Suppressor macrophage (primary cell): ENCODE measurements at regions not wholly inside any gene's neighbourhood (a gene's known extent, or its start where the extent isn't known, plus 50 kb on each side); places are given as distances from the start of the nearest gene placed in this dataset.
A peak's percentile ranks its signal among the peaks of the same experiment; 100 is the strongest.

Experiments
- DNase-seq, 4 experiments: peaks; one replicate each; pipeline ENCODE4 v3.0.0-alpha.2; 2020 to 2022

DNA sequence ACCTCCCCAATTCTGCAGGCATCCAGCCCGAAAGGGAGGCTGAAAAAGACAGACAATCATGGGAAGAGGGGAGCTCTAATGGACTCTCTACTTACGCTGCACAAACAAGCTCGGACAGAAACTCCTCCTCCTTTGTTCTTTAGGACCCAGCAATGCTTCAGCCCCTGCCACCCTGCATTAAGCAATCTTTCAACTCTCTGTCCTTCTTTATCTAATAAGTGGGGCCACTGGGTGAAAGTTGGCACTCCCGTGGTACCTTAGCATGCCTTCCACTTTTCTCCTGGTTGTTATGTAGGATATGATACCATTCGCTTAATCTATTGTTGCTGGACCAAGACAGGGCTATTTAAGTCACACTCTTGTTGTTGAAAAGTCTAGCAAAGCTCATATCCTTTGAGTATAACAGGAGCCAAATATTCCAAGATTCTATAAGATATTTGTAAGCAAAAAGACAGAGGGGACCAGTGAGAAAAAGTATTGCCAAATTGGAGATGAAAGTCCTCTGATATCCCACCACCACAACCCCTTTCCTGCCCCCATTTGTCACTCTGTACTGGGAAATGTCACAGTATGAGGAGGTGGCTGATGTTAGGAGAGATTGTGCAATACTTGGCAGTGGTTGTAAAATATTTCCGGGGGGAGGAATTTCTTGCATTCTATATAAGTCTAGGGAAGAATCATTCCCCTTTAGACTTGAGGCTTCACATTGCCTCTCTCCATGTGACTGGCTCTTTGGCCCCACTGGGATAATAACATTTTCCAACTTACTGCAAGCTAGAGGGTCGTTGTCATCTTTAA lies 137.3 kb upstream of the GJB5 start:
- peak in 3 of 4 experiments; percentile 31 to 61 (median 33) for DNase-seq

DNA sequence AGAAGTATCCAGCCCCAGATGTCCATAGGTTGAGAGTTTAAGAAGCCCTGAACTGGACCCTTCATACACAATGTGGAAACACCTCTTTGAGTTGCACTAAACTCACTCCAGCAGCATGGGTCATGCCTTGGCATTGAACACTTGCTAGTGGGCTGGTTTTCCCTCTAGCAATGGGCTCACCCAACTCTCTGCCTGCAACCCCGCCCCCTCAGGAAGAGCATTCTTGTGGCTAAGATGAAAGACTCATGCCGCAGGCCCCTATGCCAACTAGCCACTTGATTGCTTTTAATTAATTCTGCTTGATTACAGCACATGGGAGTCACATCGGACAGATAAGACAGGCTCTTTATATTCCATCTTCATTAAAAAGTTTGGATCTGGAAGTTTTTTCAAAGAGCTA lies 136.5 kb upstream of the GJB5 start:
- DNase-seq = no peak

GRCh38 chr1:34619256-34619655 lies 135.6 kb upstream of the GJB5 start:
- no peak for DNase-seq

DNA sequence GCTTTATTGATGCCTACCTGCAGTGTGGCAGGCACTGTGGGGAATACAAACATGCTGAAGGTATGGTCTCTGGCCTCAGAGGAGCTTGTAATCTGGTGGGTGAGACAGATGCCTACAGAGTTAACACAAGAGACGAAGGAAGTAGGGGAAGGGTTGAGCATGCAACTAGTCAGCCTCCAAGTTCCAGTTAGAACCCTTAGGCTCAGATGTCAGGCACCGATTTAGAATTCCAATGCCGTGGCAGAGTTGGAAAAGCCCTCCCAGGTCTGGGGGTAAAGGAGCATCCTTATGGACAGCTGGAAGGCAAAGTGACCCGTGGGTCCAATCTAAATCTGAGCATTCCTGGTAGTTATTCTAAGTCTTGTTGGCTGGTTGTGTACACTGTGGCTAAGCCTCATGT lies 132.9 kb upstream of the GJB5 start:
- DNase-seq = no peak

DNA sequence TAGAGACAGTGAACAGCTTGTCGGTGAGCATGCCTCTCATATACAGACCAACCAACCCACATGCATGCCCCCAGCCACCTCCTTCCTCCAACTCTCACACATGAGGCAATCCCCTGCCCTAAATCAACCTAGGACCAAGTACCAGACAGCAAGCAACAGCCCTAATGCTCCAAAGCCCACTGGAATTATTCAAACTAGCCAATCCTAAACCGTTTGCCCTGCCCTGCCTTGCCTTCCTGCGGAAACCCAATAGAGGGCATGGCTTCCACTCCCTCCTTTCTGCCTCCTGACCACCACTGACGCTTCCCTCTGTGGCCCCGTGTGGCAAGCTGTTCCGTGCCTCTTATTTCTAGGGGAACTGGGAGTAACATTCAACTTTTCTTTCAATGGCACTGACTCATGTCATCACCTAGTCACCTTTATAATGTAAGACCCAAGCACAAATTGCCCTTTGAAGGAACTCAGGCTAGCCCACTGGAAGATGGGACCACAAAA lies 129.3 kb upstream of the GJB5 start:
- DNase-seq = peak; percentile 3 to 61 (median 39)

DNA sequence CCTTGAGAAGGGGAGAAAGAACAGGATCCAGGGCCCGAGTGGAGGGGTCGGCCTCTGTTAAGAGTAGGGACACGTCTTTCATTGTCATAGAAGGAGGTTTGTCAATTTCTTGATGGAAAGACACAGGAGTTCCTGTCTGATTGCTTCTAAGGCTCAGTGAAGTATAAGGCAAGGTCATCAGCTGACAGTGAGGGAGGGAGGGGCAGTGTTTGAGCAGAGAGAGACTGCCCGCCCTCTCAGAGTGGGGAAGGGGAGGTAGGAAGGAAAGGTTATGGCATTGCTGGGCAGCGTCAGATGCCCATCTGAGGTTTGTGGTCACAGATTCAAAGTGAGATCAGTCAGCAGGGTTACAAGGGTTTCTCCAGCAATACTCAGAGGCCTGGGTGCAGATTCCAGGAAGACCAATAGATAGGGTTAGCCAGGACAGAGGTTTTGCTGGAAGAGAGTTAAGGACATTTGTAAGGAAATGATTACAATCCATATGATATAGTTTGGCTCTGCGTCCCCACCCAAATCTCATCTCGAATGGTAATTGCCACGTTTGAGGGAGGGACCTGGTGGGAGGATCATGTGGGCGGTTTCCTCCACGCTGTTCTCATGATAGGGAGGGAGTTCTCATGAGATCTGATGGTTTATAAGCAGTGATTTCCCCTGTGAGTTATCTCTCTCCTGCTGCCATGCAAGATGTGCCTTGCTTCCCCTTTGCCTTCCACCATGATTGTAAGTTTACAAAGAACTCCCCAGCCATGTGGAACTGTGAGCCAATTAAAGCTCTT lies 127.2 kb upstream of the GJB5 start:
- DNase-seq = peak in 1 of 4 experiments; percentile 9

- DNase-seq = no peak
These were observed 123.7 kb upstream of the GJB5 start for GRCh38 chr1:34631126-34631525.

DNA sequence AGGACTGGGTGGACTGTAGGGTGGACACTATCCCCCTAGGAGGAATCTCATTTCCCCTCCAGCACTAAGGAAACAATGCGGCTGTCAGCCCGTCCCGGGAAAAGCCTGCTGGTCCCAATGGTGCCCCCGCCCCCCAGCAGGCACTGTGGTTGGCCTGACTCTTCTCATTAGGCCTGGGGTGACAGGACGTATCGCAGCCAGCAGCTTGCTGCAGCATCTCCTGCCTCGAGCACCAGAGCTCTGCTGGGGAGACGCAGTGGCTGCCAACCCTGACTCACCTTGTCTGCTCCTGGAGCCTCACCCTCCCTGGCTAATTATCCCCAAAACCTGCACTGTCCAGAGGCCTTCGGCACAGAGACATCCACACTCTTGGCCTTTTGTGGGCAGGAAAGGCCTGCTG lies 115.1 kb upstream of the GJB5 start:
- DNase-seq = no peak

DNA sequence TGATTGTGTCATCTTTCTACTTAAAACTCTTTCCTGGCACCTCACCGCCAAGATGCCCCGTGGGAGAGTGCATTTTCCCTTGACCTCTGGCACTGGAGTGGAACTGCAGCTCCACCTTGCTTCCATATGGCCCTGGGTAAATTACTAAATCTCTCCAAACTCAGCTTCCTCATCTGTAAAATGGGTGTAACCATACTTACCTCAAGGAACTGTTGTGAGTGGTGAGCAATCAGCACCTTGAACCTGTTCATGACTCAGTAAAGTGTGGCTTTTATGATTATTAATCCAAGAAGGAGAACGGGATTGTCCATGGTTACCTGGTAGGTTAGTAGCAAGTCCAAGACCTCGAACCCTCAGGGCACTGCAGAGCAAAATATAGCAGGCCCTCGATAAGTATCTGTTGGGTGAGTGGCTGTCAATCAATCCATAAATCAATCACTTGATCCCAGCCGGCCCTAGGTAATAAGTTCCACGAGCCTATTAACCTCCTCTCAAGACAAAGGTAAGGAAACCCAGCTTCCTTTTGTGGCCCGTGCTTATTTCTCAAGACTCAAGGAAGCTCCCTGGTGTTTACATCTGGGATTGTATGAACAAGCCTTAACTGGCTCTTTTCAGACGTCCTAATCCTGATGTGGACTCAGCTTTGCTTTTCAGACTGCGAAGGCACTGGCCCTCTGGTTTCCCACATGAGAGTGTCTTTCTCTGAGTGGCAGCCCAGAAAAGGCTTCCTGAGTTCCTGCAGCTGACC lies 114.0 kb upstream of the GJB5 start:
- no peak for DNase-seq

GRCh38 chr1:34642679-34643078 lies 112.2 kb upstream of the GJB5 start:
- DNase-seq = peak in 1 of 4 experiments; percentile 31

GRCh38 chr1:34645109-34645688 lies 109.6 kb upstream of the GJB5 start:
- no peak for DNase-seq

- no peak for DNase-seq
These were observed 108.9 kb upstream of the GJB5 start for GRCh38 chr1:34645919-34646318.

DNA sequence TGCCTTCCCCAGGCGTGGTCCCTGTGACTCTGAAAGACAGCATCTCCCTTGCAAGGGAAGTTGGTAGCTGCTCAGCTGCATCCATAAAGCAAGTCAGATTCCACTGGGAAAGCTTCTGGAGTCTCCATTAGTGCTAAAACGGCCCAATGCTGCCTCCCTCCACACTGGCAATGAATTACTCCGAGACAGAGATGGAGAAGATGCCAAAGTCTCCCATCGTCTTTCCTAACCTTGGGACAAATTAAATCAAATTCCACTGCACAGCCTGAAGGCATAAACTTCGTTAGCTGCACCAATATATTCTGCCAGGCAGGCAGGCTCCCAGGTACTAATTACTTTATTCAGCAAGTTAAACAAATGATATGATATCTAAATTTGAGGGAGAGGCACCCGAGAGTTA lies 106.3 kb upstream of the GJB5 start:
- no peak for DNase-seq

- no peak for DNase-seq
These were observed 104.8 kb upstream of the GJB5 start for GRCh38 chr1:34650090-34650489.

DNA sequence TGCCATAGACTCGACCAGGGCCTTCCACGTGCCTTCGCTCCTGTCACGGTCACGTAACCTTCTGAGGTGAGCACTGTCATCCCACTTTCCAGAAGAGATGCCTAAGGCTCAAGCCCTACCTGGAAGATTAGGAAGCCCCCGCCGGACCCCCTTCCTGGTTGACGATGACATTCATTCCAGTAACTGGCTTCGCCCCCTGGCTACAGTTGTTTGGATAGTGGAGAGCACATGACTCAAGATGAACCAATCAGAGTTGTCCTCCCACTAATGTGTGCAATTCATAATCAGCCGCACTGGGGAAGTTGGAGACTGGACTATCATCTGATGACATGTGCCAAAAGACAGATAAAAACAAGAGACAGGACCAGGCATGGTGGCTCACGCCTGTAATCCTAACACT lies 104.0 kb upstream of the GJB5 start:
- DNase-seq = no peak

DNA sequence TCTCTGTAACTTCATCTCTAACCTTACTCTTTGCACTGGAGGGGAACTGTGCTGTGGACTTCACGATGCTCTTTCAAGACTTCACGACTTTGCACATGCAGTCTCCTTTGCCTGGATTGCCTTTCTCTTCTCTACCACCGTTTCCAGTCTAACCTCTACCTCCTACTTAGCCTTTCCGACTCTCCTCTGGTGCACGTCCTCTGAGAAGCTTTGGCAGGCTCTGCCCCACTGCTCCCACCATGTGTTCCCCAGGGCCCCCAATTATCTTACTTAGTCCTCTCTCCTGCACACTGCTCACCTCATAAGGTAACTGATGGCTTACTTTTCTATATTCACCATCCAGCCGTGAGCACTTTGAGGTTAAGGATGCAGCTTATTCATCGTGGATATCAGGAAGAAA lies 101.7 kb upstream of the GJB5 start:
- no peak for DNase-seq

DNA sequence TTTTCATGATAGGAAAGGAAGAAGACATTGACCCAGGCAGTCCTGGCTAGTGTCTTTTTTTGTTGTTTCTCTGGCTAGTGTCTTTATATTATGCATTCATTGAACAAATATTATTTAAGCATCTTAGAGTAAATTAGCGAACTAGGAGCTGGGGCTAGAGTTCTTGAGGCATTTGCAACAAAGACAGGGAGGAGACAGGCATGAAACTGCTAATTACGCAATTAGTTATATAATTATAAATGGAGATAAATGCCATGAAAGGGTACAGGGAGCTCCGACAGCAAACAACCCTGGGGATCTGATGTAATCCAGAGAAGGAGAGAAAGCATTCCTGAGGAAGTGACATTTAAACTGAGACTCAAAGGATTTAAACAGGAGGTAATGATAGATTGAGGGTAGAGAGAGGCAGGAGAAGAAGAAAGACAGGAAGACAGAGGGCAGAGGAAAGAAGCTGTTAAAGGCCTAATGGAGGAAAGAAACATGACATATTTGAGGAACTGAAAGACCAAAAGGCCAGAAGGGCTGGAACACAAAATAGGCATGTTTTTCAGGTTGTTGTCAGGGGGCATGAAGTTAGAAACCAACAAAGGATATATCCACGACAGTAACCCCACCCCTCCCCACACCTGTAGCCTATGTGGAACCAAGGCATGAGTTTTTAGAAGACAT lies 99.5 kb upstream of the GJB5 start:
- no peak for DNase-seq

DNA sequence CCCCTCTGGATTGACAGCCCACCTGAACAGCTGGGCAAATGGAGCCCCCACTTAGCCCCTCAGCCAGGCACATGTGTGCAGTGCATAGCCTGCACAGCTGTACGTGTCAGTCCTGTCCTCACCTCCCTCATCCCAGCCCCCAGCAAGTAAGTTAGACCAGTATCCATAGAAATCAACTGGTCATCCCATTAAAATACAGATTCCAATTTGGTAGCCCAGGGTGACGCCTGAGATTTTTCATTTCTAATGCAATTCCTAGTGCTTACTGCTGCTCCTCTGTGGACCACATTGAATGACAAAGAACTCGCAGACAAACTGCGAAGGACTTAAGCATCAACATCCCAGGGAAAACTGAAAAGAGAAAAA lies 99.0 kb upstream of the GJB5 start:
- no peak for DNase-seq

- DNase-seq = no peak
These were observed 98.5 kb upstream of the GJB5 start for GRCh38 chr1:34656299-34656698.

DNA sequence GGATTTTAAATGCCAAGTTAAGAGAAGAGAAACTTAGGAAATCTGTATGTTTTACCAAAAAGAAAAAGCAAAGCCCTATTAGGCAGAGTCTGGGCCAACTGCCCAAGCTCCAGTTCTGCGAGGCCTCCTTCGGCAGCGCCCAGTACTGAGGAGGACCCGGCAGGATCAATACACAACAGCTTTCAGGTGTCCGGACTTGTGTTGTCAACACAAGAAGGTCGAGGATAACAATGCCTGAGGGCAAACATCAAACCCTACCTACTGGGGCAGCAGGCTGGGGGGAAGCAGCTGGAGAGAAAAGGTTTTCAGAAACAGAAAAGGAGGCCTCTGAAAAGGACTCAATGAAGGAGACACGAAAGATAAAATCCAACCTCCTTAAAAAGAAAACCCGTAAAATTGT lies 98.1 kb upstream of the GJB5 start:
- DNase-seq = no peak

GRCh38 chr1:34657266-34657665 lies 97.6 kb upstream of the GJB5 start:
- no peak for DNase-seq

DNA sequence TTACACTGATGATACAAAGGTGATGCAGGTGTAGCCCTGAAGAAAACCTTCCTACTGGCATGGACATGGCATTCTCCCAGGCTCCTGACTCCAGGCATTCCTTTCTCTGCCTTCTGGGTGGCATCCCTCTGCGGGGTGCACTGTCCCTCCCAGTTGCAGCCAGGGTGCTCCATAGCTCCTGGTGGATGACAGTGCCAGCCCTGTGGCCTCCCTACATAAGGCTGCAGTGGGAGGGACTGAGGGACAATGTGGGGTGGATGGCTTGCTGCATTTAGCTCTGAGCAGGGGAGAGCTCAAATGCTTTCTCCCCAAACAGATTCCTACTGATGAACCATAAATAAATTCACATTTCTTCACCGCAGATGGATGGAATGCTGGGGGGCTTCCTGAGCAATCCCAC lies 97.0 kb upstream of the GJB5 start:
- no peak for DNase-seq
